ENCODE measurements at regions not wholly inside any gene's neighbourhood (a gene's known extent, or its start where the extent isn't known, plus 50 kb on each side); places are given as distances from the start of the nearest gene placed in this dataset.
"Not testable (repeated sequence)": the region's sequence is repeated elsewhere in the genome, so short reads cannot be mapped to it uniquely, and the experiment has no call there.

- DNase-seq (ENCODE audit: low read depth): no peak
These were observed 52.0 kb downstream of the OLIG1 start for GRCh38 chr21:33121715-33122475.

GRCh38 chr21:33122507-33122906, 52.6 kb downstream of the OLIG1 start:
- no peak for DNase-seq (ENCODE audit: low read depth)

GRCh38 chr21:33123374-33124123, 53.6 kb downstream of the OLIG1 start:
- no peak for DNase-seq (ENCODE audit: low read depth)

- DNase-seq (ENCODE audit: low read depth): no peak
These were observed 54.9 kb downstream of the OLIG1 start for GRCh38 chr21:33124889-33125288.

- DNase-seq (ENCODE audit: low read depth): no peak
These were observed 55.9 kb downstream of the OLIG1 start for GRCh38 chr21:33125680-33126375.

GRCh38 chr21:33126569-33126968, 56.6 kb downstream of the OLIG1 start:
- DNase-seq (ENCODE audit: low read depth): no peak

GRCh38 chr21:33127154-33127867, 57.4 kb downstream of the OLIG1 start:
- peak; percentile 23 for DNase-seq (ENCODE audit: low read depth)

- DNase-seq (ENCODE audit: low read depth): no peak
These were observed 57.9 kb downstream of the OLIG1 start for GRCh38 chr21:33127868-33128242.

- DNase-seq (ENCODE audit: low read depth): no peak
These were observed 58.6 kb downstream of the OLIG1 start for GRCh38 chr21:33128538-33128937.

- DNase-seq (ENCODE audit: low read depth): no peak
These were observed 62.1 kb downstream of the OLIG1 start for GRCh38 chr21:33132054-33132453.

GRCh38 chr21:33133892-33134291, 64.0 kb downstream of the OLIG1 start:
- no peak for DNase-seq (ENCODE audit: low read depth)

GRCh38 chr21:33135925-33136324, 66.0 kb downstream of the OLIG1 start:
- no peak for DNase-seq (ENCODE audit: low read depth)

- no peak for DNase-seq (ENCODE audit: low read depth)
These were observed 67.0 kb downstream of the OLIG1 start for GRCh38 chr21:33136847-33137502.

GRCh38 chr21:33139084-33139483, 69.1 kb downstream of the OLIG1 start:
- no peak for DNase-seq (ENCODE audit: low read depth)

GRCh38 chr21:33140288-33140687, 70.3 kb downstream of the OLIG1 start:
- no peak for DNase-seq (ENCODE audit: low read depth)

GRCh38 chr21:33146467-33146866, 76.5 kb downstream of the OLIG1 start:
- DNase-seq (ENCODE audit: low read depth): no peak

- DNase-seq (ENCODE audit: low read depth): no peak
These were observed 79.2 kb downstream of the OLIG1 start for GRCh38 chr21:33149181-33149580.

- DNase-seq (ENCODE audit: low read depth): not testable (repeated sequence)
These were observed 78.8 kb upstream of the IFNAR2 start for GRCh38 chr21:33150968-33151367.

- DNase-seq (ENCODE audit: low read depth): no peak
These were observed 77.6 kb upstream of the IFNAR2 start for GRCh38 chr21:33151941-33152731.

- DNase-seq (ENCODE audit: low read depth): no peak
These were observed 77.0 kb upstream of the IFNAR2 start for GRCh38 chr21:33152732-33153130.

GRCh38 chr21:33155005-33155404, 74.7 kb upstream of the IFNAR2 start:
- no peak for DNase-seq (ENCODE audit: low read depth)
